Inferior parietal cortex (tissue), 1 donor: ENCODE measurements at regions not wholly inside any gene's neighbourhood (a gene's known extent, or its start where the extent isn't known, plus 50 kb on each side); places are given as distances from the start of the nearest gene placed in this dataset.
"Not testable (repeated sequence)": the region's sequence is repeated elsewhere in the genome, so short reads cannot be mapped to it uniquely, and the experiment has no call there.

Source experiments
- DNase-seq: peaks from one replicate; pipeline ENCODE4 v3.0.0-alpha.2; 2016; ENCODE audit errors: extremely low spot score

DNA sequence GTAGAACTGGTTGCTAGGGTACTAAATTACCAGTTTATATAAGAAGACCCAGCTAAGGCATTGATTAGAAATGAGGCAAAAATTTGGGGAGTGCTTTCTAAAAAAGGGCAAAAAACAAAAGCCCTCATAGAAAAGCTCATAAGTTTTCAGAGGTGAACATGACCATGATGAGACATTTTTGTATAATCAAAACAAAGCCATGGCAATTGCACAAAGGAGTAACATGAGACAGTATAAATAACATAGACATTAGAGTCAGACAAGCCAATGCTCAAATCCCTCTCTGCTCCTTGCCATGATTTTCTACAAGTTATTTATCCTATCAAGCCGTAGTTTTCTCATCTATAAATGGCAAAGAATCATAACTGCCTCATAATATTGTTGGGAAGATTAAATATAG is 112.2 kb upstream of the ADTRP start:
- no peak for DNase-seq

GRCh38 chr6:11890209-11890608 is 111.6 kb upstream of the ADTRP start:
- DNase-seq = no peak

DNA sequence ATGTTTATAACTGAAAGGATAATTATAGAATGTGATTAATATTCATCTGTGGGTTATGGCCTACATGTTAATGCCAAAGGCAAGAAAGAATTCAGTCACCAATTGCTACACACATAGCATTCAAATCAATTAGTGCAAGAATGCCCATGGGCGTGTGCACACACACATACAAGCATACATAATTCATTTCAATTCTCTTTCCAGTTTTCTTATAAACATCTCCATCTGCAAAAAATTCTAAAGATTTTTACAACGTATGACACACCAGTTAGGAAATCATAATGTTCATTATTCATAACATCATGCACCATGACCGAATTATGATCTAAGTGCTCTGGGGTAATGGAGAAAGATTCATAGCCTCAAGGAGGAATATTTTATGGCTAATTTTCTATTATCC is 111.0 kb upstream of the ADTRP start:
- DNase-seq = no peak

DNA sequence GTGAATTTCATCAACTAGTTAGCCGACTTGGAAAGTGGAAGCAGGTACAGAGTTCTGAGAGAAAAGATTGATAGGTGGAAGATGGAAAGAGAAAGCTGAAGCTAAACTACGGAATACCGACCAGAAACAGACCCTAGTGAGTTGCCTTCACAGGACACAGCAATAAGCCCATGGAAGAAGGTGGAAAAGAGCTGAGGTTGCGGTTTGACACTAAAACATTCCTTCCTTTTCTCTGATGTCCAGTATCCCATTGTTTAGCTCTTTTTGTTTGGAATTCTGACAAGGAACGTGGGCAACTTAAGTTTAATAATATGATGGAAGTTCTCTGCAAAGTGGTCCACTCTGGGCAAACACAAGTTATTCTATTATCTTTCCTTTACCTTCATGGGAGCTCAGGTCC is 110.1 kb upstream of the ADTRP start:
- no peak for DNase-seq

GRCh38 chr6:11885159-11885558 is 106.6 kb upstream of the ADTRP start:
- DNase-seq = no peak

DNA sequence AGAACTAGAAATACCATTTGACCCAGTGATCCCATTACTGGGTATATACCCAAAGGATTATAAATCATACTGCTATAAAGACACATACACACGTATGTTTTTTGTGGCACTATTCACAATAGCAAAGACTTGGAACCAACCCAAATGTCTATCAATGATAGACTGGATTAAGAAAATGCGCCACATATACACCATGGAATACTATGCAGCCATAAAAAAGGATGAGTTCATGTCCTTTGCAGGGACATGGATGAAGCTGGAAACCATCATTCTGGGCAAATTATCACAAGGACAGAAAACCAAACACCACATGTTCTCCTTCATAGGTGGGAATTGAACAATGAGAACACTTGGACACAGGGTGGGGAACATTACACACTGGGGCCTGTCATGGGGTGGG is 104.9 kb upstream of the ADTRP start:
- DNase-seq = not testable (repeated sequence)

- DNase-seq = not testable (repeated sequence)
Measured at GRCh38 chr6:11880156-11880555, 101.6 kb upstream of the ADTRP start.

DNA sequence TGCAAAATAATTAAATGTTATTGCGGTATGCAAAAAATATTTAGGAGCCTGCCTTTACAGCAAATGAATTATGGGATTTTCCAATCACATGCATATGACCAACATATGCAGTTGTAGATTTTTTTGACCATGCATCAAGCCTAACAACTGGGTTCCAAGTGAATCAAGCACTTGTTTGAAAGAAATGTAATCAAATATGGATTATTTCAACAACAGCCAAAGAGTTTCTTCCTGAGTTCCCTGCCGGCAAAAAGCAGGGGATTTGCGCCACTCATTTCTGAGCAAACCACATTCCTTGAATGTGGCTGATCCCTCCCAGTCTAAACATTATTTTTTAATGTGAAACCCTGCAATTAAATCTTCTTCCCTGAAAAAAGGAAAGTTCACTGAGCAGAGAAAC is 100.1 kb upstream of the ADTRP start:
- no peak for DNase-seq

GRCh38 chr6:11878029-11878428 is 99.4 kb upstream of the ADTRP start:
- no peak for DNase-seq

- DNase-seq = no peak
Measured at GRCh38 chr6:11876934-11877433, 98.4 kb upstream of the ADTRP start.

- no peak for DNase-seq
Measured at GRCh38 chr6:11875325-11876109, 96.9 kb upstream of the ADTRP start.

GRCh38 chr6:11869672-11870340 is 91.2 kb upstream of the ADTRP start:
- DNase-seq = no peak

DNA sequence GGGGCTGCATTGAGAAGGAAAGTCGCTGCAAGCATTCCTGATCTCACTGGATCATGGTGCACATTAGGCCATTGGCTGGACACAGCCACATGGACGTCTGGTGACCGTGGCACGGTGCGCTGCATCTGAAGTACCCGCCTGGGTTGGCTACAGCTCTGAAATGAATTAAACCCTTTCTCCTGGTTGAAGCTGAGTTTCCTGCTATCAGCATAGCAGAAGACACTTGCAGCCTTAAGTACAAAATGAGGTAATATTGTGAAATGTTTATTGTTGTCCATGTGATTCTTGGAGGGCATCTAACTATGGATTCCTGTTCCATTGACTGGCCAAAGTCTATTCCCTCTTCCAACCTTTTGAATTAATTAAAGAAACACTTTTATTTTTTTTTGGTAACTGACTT is 89.8 kb upstream of the ADTRP start:
- DNase-seq = no peak

DNA sequence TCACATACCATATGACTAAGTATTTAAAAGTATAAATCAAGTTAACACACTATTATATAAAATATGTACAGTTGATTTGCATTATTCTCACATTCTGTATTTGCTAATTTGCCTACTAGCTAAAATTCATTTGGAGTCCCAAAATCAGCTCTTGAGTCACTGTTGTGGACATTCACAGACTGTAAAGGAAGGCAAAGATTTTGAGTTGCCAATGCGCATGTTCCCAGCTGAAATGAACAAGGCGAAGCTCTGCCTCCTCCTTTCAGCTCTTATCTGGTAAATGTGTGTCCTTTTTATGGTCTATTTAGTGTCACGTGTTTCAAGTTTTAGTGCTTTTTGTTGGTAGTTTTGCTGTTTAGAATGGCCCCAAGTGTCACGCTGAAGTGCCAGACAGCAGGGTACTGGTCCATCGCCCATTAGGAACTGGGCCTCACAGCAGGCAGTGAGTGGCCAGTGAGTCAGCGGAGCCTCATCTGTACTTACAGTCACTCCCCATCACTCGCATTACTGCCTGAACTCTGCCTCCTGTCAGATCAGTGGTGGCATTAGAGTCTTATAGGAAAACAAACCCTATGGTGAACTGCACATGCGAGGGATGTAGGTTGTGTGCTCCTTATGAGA is 87.2 kb upstream of the ADTRP start:
- DNase-seq = no peak

- DNase-seq = no peak
Measured at GRCh38 chr6:11858439-11858838, 79.8 kb upstream of the ADTRP start.

GRCh38 chr6:11855743-11856142 is 77.1 kb upstream of the ADTRP start:
- no peak for DNase-seq

DNA sequence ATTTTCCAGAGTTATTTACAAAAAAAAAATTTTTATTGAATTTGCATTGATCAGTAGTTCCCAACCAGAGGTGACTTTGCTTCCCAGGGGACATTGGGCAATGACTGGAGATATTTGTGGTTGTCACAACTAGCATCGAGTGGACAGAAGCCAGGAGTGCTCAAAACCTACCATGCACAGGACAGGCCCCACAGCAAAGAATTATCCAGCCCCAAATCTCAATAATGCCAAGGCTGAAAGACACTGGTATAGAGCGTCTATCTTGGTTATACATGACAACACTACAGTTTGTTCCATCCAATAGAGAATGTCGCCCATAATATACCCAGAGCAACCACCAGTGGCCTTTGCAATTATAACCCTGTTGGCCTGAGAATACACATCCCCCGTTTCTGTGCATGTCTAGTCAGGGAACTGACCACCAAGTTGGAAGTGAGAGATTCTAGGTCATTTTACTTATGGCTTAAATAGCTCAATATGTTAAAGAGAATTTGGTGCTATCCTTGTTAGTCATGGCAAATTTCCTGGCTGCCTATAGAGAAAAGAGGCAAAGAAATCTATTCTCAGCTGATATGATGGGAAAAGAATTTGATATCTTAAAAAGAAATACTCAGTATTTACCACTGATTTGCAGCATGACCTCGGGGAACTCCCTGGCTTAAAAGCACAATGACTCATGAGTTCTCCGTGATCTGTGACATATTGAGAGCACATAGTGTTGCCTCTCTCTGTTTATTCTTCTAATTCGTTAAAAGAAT is 76.0 kb upstream of the ADTRP start:
- no peak for DNase-seq

DNA sequence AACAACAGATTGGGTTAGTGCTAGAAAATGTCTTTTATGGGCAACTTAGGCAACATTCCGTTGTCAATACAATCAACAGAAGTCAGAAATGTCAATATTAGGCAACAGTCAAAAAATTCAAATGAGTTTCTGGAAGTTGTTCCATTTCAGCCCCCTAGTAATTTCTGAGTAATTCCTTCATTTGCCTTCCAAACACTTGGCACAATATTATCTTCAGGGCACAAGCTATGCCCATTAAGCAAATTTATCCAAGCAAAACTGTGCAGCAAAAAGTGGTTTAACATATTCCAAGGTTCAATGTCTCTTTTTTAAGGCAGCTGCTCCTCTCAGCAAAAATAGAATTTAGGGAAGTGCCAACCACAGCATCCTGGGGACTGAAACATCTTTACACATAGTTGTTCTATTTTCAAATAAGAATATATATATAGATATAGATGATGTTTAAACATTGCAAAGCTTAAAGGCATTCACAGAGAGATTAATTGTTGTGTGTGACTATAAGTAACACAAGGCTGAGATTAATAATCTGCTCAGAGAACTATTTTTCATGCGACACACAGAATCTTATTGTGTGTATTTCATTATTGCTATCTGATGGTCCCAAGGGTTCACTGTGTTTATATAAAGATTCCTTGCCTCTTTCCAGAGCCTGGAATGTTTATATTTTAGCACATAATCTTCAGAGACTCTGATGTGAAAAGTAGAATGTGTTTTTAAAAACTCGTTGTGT is 75.2 kb upstream of the ADTRP start:
- DNase-seq = no peak

- no peak for DNase-seq
Measured at GRCh38 chr6:11852061-11852651, 73.6 kb upstream of the ADTRP start.

- DNase-seq = no peak
Measured at GRCh38 chr6:11851387-11851786, 72.8 kb upstream of the ADTRP start.
